HUES64 (cell line): ENCODE measurements at regions not wholly inside any gene's neighbourhood (a gene's known extent, or its start where the extent isn't known, plus 50 kb on each side); places are given as distances from the start of the nearest gene placed in this dataset.

ENCODE experiments used
- H3K27ac ChIP-seq: 2 replicates; pipeline ENCODE4 v1.7.0; 2013; ENCODE audit warnings: low read depth, low read length, inconsistent platforms
- H3K27me3 ChIP-seq: 2 replicates; pipeline ENCODE4 v1.6.1; 2013; ENCODE audit warnings: mild to moderate bottlenecking, low read length; ENCODE audit not compliant: insufficient read depth
- H3K36me3 ChIP-seq: 2 replicates; pipeline ENCODE4 v1.6.1; 2013; ENCODE audit warnings: mild to moderate bottlenecking, low read length; ENCODE audit not compliant: insufficient read depth
- H3K4me1 ChIP-seq: 2 replicates; pipeline ENCODE4 v1.6.1; 2013; ENCODE audit warnings: mild to moderate bottlenecking, low read length, moderate library complexity; ENCODE audit not compliant: insufficient read depth
- H3K4me3 ChIP-seq: 2 replicates; pipeline ENCODE4 v1.5.1; 2013; ENCODE audit warnings: mild to moderate bottlenecking, low read length, moderate library complexity
- H3K9ac ChIP-seq: 2 replicates; pipeline ENCODE4 v1.6.1; 2013; ENCODE audit warnings: mild to moderate bottlenecking, low read depth, low read length
- H3K9me3 ChIP-seq: 2 replicates; pipeline ENCODE4 v1.6.1; 2013; ENCODE audit warnings: low read depth, low read length; ENCODE audit not compliant: insufficient read depth
- WGBS: fragments of 150-250, 120-280 bp; methylation state at CpG from one replicate; pipeline ENCODE4 v1.1.7; 2013; ENCODE audit warnings: missing lambda C conversion rate; 5-methylcytosine and 5-hydroxymethylcytosine counted together

DNA sequence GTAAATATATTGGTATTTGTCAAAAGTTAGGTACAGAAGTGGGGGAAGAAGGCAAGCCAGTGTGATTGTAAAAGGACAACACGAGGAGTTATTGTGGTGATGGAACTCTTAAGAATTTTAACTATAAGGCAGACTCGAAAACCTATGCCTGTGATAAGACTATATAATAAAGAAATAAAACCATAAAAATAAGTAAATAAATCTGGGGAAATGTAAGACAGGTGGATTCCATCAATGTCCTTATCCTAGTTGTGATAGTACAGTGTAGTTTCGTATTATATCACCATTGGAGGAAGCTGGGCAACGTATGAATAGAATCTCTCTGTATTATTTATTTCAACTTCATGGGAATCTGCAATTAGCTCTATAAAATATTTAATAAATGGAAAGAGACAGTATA lies 395.7 kb downstream of the CDC14C start:
- Histone ChIP-seq H3K27me3 (no peaks in the 10 kb centered on the region), H3K36me3 (no peaks in the 10 kb centered on the region), H3K9me3 (no peaks in the 10 kb centered on the region), H3K27ac (no peak overlapping the region), H3K9ac (no peak overlapping the region), H3K4me3 (no peak overlapping the region), H3K4me1 (peaks cover 6% of the 10 kb centered on the region; the same call in 1 of the 2 replicates)
- 88% methylated on average over 2 of the region's 4 CpGs for WGBS

DNA sequence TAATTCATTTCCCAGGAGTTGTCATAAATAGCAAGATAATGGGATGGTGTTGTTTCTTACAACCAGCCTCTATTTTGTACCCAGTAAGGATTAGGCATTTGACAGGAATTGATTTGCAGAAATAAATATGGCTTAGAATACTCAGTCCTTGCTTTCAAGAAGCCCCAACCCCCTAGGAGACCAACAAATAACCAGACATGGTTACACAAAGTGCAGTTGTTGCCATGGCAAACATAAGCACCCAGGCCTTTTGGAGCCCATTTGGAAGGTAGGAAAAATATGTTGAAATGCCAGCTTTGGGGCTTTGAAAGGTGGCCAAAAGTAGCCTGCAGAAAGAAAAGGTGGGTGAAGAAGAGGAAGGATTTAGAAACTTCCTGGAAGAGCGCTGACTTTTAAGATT lies 397.5 kb downstream of the CDC14C start:
- Histone ChIP-seq H3K9ac (no peak overlapping the region), H3K9me3 (no peaks in the 10 kb centered on the region), H3K4me3 (no peak overlapping the region), H3K27me3 (no peaks in the 10 kb centered on the region), H3K4me1 (peaks cover 6% of the 10 kb centered on the region; the same call in 1 of the 2 replicates), H3K27ac (no peak overlapping the region), H3K36me3 (no peaks in the 10 kb centered on the region)
- 100% methylated on average over 1 of the region's 1 CpG for WGBS

DNA sequence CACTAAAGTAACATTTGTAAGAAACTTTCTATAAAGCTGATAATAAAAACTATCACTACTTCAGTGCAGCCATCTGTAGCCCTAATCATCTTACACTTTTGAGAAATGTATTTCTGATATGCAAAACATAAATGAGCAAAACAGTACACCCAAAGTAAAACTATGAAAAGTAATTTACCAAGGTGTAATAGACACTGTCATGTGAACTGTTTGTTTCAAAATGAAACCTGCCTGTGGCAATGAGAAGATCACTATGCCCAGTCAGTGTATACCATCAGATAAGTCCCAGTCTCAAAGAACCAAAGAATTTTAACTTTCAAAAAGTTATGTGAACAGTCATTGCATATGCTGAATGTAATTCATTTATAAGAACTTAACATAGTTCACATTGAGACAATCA lies 398.1 kb downstream of the CDC14C start:
- no peak overlapping the region for H3K9ac ChIP-seq
- H3K36me3 ChIP-seq = no peaks in the 10 kb centered on the region
- no peaks in the 10 kb centered on the region for H3K9me3 ChIP-seq
- H3K4me1 ChIP-seq = peaks cover 6% of the 10 kb centered on the region; the same call in 1 of the 2 replicates
- no peak overlapping the region for H3K27ac ChIP-seq
- no peaks in the 10 kb centered on the region for H3K27me3 ChIP-seq
- no peak overlapping the region for H3K4me3 ChIP-seq

DNA sequence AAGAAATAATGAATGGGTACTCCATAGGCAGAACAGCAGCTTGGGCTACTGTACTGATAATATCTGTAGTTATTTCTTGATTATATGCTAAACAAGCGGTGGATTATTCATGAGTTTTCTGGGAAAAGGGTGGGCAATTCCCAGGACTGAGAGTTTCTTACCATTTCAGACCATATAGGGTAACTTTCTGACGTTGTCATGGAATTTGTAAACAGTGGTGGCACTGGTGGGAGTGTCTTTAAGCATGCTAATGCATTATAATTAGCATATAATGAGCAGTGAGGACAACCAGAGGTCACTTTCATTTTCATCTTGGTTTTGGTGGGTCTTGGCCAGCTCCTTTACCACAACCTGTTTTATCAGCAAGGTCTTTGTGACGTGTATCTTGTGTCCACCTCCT lies 399.7 kb downstream of the CDC14C start:
- Histone ChIP-seq H3K4me1 (peaks cover 6% of the 10 kb centered on the region; the same call in 1 of the 2 replicates), H3K36me3 (no peaks in the 10 kb centered on the region), H3K27ac (no peak overlapping the region), H3K9ac (no peak overlapping the region), H3K9me3 (no peaks in the 10 kb centered on the region), H3K4me3 (no peak overlapping the region), H3K27me3 (no peaks in the 10 kb centered on the region)
- 76% methylated on average over 3 of the region's 3 CpGs for WGBS

DNA sequence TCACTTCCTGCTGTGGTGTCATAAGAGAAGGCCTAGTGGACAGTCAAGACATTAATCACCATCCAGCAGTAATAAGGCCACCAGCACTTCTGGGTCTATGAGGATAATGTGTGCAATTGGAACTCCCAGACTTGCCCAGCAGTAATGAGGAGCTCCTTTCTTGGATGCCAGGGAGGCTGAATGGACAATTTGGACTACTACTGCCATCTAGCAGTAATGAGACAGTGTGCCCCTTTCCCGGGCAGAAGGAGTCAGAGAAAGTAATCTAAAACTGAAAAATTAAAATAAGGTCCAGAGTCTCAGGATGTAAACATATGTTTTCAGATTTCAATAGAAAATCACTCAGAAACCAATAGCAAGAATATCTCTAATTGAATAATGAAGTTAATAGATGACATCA lies 400.4 kb downstream of the CDC14C start:
- WGBS = 85% methylated on average over 1 of the region's 1 CpG
- peaks cover 6% of the 10 kb centered on the region; the same call in 1 of the 2 replicates for H3K4me1 ChIP-seq
- H3K27ac ChIP-seq = no peak overlapping the region

DNA sequence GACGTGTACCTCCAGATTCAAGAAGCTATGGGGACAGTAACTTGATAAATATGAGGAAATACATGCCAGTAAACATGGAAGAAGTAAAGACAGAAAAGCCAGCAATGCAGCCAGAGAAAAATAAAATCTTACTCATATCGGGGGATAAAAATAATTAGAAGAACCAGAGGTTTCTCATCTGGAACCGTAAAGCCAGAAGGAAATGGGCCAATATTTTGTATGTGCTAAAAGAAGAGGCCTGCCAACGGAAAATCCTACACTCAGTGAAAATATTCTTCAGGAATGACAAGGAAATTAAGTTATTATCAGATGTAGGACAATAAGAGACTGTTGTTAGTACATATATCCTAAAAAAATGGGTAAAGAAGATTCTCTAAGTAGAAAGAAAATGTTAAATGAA lies 401.2 kb downstream of the CDC14C start:
- no peaks in the 10 kb centered on the region for H3K27me3 ChIP-seq
- no peaks in the 10 kb centered on the region for H3K36me3 ChIP-seq
- no peak overlapping the region for H3K9ac ChIP-seq

More for the DNA sequence above, 400.4 kb downstream of the CDC14C start:
- H3K4me3 ChIP-seq = no peak overlapping the region
- no peaks in the 10 kb centered on the region for H3K36me3 ChIP-seq
- no peaks in the 10 kb centered on the region for H3K9me3 ChIP-seq
- H3K27me3 ChIP-seq = no peaks in the 10 kb centered on the region
- H3K9ac ChIP-seq = no peak overlapping the region

DNA sequence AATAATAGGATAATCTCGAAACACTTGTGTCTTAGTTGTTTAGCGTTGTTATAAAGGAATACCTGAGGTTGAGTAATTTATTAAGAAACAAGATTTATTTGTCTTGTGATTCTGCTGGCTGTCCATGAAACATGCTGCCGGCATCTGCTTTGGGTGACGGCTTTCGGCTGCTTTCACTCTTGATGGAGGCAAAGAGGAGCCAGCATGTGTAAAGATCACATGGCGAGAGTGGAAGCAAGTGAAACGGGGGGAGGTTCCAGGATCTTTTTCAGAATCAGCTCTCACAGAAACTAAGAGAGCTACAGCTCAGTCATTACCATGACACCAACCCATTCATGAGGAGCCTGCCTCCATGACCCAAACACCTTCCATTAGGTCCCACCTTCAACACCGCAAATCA lies 402.8 kb downstream of the CDC14C start:
- Histone ChIP-seq H3K9ac (no peak overlapping the region), H3K27me3 (no peaks in the 10 kb centered on the region), H3K9me3 (no peaks in the 10 kb centered on the region), H3K36me3 (no peaks in the 10 kb centered on the region), H3K27ac (no peak overlapping the region), H3K4me3 (no peak overlapping the region), H3K4me1 (peaks cover 6% of the 10 kb centered on the region; the same call in 1 of the 2 replicates)
- 95% methylated on average over 8 of the region's 8 CpGs for WGBS

More for the DNA sequence above, 401.2 kb downstream of the CDC14C start:
- no peaks in the 10 kb centered on the region for H3K9me3 ChIP-seq
- H3K4me3 ChIP-seq = no peak overlapping the region
- WGBS = 99% methylated on average over 4 of the region's 4 CpGs
- peaks cover 6% of the 10 kb centered on the region; the same call in 1 of the 2 replicates for H3K4me1 ChIP-seq
- no peak overlapping the region for H3K27ac ChIP-seq

DNA sequence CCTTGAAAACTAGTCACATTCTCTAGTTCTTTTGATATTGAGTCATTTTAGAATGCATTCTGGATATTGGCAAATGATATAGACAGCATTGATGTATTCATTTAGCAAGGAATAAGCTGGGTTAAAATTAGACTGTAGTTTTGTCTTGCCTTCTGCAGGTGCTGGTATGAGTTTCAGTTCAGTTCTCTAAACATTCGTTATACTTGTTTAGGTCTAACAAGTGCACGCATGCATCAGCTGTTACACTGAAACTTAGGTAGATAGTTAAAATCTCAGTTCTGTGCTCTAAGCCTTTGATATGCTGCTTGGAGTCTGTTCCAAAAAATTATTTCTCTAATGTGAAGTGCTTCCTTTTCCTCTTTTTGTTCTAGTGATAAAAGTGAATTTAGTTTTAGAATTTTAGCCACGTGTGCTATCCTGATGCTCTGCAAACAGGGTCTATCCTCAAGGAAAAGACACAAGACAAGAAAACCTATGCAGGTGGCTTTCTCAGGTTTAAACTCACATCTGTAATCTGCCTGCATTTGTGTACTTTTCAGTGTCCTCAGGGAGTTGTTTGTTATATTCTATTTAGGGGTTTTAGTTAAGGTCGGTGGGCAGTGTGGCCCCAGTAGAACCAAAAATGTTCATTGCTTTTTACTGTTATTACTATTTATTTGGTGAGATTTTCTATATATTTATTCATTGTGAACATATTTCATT lies 409.0 kb downstream of the CDC14C start:
- Histone ChIP-seq H3K27ac (no peak overlapping the region), H3K9me3 (no peaks in the 10 kb centered on the region), H3K9ac (no peak overlapping the region), H3K36me3 (no peaks in the 10 kb centered on the region), H3K4me1 (no peaks in the 10 kb centered on the region), H3K4me3 (no peak overlapping the region), H3K27me3 (no peaks in the 10 kb centered on the region)
- WGBS = 97% methylated on average over 4 of the region's 4 CpGs

DNA sequence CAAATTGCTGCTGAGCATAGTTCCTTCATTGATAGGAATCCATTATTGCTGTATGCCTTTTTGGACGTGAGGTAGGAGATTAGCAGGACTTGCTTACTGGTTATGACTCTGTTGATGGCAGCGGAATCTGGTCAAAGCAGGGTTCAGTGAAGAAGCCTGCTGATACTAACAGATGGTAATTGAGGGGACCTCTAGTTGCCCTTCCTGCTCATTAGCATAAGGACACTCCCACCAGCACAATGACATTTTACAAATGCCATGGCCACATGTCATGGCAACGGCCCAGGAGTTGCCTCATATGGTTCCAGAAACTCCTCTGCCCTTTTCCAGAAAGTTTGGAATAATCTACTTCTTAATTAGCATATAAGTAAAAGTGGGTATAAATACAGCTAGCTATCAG lies 417.5 kb downstream of the CDC14C start:
- Histone ChIP-seq H3K9ac (no peak overlapping the region), H3K9me3 (peaks cover 12% of the 10 kb centered on the region), H3K27me3 (no peaks in the 10 kb centered on the region), H3K4me3 (no peak overlapping the region), H3K36me3 (no peaks in the 10 kb centered on the region), H3K4me1 (no peaks in the 10 kb centered on the region), H3K27ac (no peak overlapping the region)
- 93% methylated on average over 3 of the region's 3 CpGs for WGBS

DNA sequence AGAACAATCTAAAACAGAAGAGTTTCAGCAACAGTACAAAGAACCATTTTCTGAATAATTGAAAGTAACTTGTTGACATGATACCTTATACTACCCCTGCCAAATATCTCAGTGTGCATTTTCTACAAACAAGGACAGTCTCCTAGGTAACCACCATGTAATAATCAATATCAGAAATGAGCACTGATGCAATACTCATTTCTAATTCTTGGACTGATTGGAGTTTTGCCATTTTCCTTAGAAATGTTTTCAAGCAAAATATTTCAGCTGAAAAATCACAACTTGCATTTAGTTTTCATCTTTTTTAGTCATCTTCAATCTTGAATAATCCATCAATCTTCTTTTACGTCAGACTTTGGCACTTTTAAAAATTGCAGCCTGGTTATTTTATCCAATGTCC lies 420.2 kb downstream of the CDC14C start:
- H3K4me1 ChIP-seq = no peaks in the 10 kb centered on the region
- no peak overlapping the region for H3K27ac ChIP-seq

DNA sequence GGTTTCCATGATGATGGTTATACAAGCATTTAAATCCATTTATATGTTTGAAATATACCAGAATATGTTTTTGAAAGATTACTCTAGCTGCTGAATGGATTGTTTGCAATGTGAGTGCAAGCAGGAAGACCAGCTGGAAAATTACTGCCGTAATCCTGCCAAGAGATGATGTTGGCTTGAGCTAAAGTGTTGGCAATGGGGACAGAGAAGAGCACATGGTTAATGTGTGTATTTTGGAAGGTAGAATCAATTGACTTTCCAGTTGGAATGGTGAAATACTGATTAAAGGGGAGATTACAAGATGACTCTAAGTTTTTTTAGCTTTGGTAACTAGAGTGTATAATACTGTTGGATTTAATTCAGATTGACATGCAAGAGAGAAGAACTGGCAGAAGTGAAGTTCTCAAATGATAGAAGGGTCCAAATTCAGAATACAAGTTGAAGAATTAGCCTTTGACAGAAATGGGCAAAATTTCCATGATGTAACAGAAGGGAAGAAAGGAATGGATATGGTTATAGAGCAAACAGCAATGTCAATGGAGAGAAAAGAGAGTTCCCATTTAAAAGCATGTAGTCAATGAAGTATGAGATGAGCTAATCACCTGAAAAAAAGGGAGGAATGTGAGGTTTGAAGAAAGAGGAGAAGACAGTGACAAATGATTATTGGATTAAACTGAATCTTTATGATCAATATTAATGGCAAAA lies 422.0 kb downstream of the CDC14C start:
- no peaks in the 10 kb centered on the region for H3K4me1 ChIP-seq
- no peaks in the 10 kb centered on the region for H3K27me3 ChIP-seq
- no peak overlapping the region for H3K9ac ChIP-seq
- no peaks in the 10 kb centered on the region for H3K36me3 ChIP-seq
- H3K27ac ChIP-seq = no peak overlapping the region
- H3K9me3 ChIP-seq = peaks cover 12% of the 10 kb centered on the region
- H3K4me3 ChIP-seq = no peak overlapping the region
- 95% methylated on average over 1 of the region's 1 CpG for WGBS

More for the DNA sequence above, 420.2 kb downstream of the CDC14C start:
- Histone ChIP-seq H3K36me3 (no peaks in the 10 kb centered on the region), H3K9me3 (peaks cover 12% of the 10 kb centered on the region), H3K9ac (no peak overlapping the region), H3K27me3 (no peaks in the 10 kb centered on the region), H3K4me3 (no peak overlapping the region)
- 96% methylated on average over 1 of the region's 1 CpG for WGBS
